Uterus (tissue), 3 donors: ENCODE measurements at regions not wholly inside any gene's neighbourhood (a gene's known extent, or its start where the extent isn't known, plus 50 kb on each side); places are given as distances from the start of the nearest gene placed in this dataset.

Experiments used
- DNase-seq, 2 donors: peaks; one replicate each; pipeline ENCODE4 v3.0.0-alpha.2; 2019 to 2020
- H3K27ac ChIP-seq, 2 donors: fragments of 200-600 bp; sonication (generic); 1 replicate in 1 of 2; 2 replicates in 1 of 2; pipeline ENCODE4 v1.5.1; 2016 to 2018
- H3K27me3 ChIP-seq, 2 donors: fragments of 200-600 bp; sonication (generic); one replicate each; pipeline ENCODE4 v1.5.1; 2018 to 2019; ENCODE audit warnings: control low read depth in 1 of 2
- H3K36me3 ChIP-seq, 2 donors: fragments of 200-600 bp; sonication (generic); one replicate each; pipeline ENCODE4 v1.5.1; 2019; ENCODE audit warnings: control low read depth in 1 of 2
- H3K4me1 ChIP-seq, 2 donors: fragments of 200-600 bp; sonication (generic); one replicate each; pipeline ENCODE4 v1.5.1; 2018 to 2019; ENCODE audit warnings: control low read depth in 1 of 2
- H3K4me3 ChIP-seq, 2 donors: fragments of 200-600 bp; sonication (generic); 1 replicate in 1 of 2; 2 replicates in 1 of 2; pipeline ENCODE4 v1.5.1; 2018 to 2019; ENCODE audit warnings: mild to moderate bottlenecking in 1 of 2
- H3K9me3 ChIP-seq, 2 donors: fragments of 200-600 bp; sonication (generic); one replicate each; pipeline ENCODE4 v1.5.1; 2019; ENCODE audit warnings: control low read depth in 1 of 2
- CTCF ChIP-seq, 4 experiments: fragments of 200-600 bp in 2 of 4; fragments of 450-650 bp in 2 of 4; sonication (generic) in 2 of 4; IDR thresholded peaks; one replicate each; pipeline ENCODE4 v1.5.1; 2016 to 2019; ENCODE audit warnings: antibody characterized with exemption in 4 of 4, mild to moderate bottlenecking in 2 of 4, moderate library complexity in 1 of 4
- POLR2A ChIP-seq, 2 donors: fragments of 450-650 bp; IDR thresholded peaks; one replicate each; pipeline ENCODE4 v1.6.1; 2016; ENCODE audit warnings: antibody characterized with exemption in 2 of 2, mild to moderate bottlenecking in 1 of 2, moderate library complexity in 1 of 2
- intact Hi-C: fragments of 100-400 bp; cut with DNase I; formaldehyde crosslinking; loops from one replicate; pipeline ENCODE4 v1.15.1; 2023; ENCODE audit warnings: low total_unique reads
- donor health status: DM: yes; HTN: yes; CAD: no.

- no peaks in the 10 kb centered on the region for H3K9me3 ChIP-seq
- no peak overlapping the region for H3K27ac ChIP-seq
- no peaks in the 10 kb centered on the region for H3K36me3 ChIP-seq
- intact Hi-C loops, result no loop called here
- no peak overlapping the region for H3K4me3 ChIP-seq
- H3K4me1 ChIP-seq, result no peaks in the 10 kb centered on the region
- no peak for DNase-seq
- TF ChIP-seq POLR2A (IDR thresholded peaks at IDR 0.05), result no peak
- TF ChIP-seq CTCF (IDR thresholded peaks at IDR 0.05), result no peak
- H3K27me3 ChIP-seq, result no peaks in the 10 kb centered on the region
These were observed 702.1 kb downstream of the FRK start for GRCh38 chr6:115358616-115359015.

- H3K36me3 ChIP-seq, result no peaks in the 10 kb centered on the region
- no peaks in the 10 kb centered on the region for H3K9me3 ChIP-seq
- no peak for TF ChIP-seq CTCF (IDR thresholded peaks at IDR 0.05)
- TF ChIP-seq POLR2A (IDR thresholded peaks at IDR 0.05), result no peak
- intact Hi-C loops, result no loop called here
- no peaks in the 10 kb centered on the region for H3K27me3 ChIP-seq
- no peak overlapping the region for H3K27ac ChIP-seq
- H3K4me1 ChIP-seq, result no peaks in the 10 kb centered on the region
- no peak overlapping the region for H3K4me3 ChIP-seq
- no peak for DNase-seq
These were observed 704.3 kb downstream of the FRK start for GRCh38 chr6:115356371-115356770.

- no peaks in the 10 kb centered on the region for H3K27me3 ChIP-seq
- no peaks in the 10 kb centered on the region for H3K9me3 ChIP-seq
- H3K4me3 ChIP-seq, result no peak overlapping the region
- no peaks in the 10 kb centered on the region for H3K4me1 ChIP-seq
- no peaks in the 10 kb centered on the region for H3K36me3 ChIP-seq
- no peak for DNase-seq
- intact Hi-C loops, result no loop called here
- H3K27ac ChIP-seq, result no peak overlapping the region
- TF ChIP-seq CTCF (IDR thresholded peaks at IDR 0.05) (no peak), POLR2A (IDR thresholded peaks at IDR 0.05) (no peak)
These were observed 737.7 kb downstream of the FRK start for GRCh38 chr6:115323001-115323400.

- no peaks in the 10 kb centered on the region for H3K36me3 ChIP-seq
- intact Hi-C loops, result no loop called here
- no peak overlapping the region for H3K4me3 ChIP-seq
- no peak overlapping the region for H3K27ac ChIP-seq
- no peaks in the 10 kb centered on the region for H3K9me3 ChIP-seq
- no peak for DNase-seq
- H3K4me1 ChIP-seq, result no peaks in the 10 kb centered on the region
- TF ChIP-seq CTCF (IDR thresholded peaks at IDR 0.05) (no peak), POLR2A (IDR thresholded peaks at IDR 0.05) (no peak)
- no peaks in the 10 kb centered on the region for H3K27me3 ChIP-seq
These were observed 740.9 kb downstream of the FRK start for GRCh38 chr6:115319823-115320222.

GRCh38 chr6:115310156-115310555, 750.5 kb downstream of the FRK start:
- Histone ChIP-seq H3K27ac (no peak overlapping the region), H3K4me1 (no peaks in the 10 kb centered on the region), H3K27me3 (no peaks in the 10 kb centered on the region), H3K4me3 (no peak overlapping the region), H3K9me3 (no peaks in the 10 kb centered on the region), H3K36me3 (no peaks in the 10 kb centered on the region)
- no peak for DNase-seq
- intact Hi-C loops, result no loop called here
- TF ChIP-seq POLR2A (IDR thresholded peaks at IDR 0.05), result no peak
- TF ChIP-seq CTCF (IDR thresholded peaks at IDR 0.05), result no peak
